ENCODE measurements at regions not wholly inside any gene's neighbourhood (a gene's known extent, or its start where the extent isn't known, plus 50 kb on each side); places are given as distances from the start of the nearest gene placed in this dataset.

GRCh38 chr1:57989877-57990276, 556.6 kb downstream of the OMA1 start:
- TF ChIP-seq POLR2A (IDR thresholded peaks at IDR 0.05; ENCODE audit: low read depth, low read length) (no peak), SUZ12 (IDR thresholded peaks at IDR 0.05; ENCODE audit: unreplicated experiment) (no peak), SP1 (IDR thresholded peaks at IDR 0.05; ENCODE audit: low read depth, low read length) (no peak), NR2C2 (IDR thresholded peaks at IDR 0.05; ENCODE audit: borderline replicate concordance, control insufficient read depth, insufficient read length, low read depth) (no peak), EGR1 (IDR thresholded peaks at IDR 0.05; ENCODE audit: borderline replicate concordance in 1 of 2, low read depth in 2 of 2, low read length in 2 of 2) (no peak)
- TF ChIP-seq, protein P1, sequence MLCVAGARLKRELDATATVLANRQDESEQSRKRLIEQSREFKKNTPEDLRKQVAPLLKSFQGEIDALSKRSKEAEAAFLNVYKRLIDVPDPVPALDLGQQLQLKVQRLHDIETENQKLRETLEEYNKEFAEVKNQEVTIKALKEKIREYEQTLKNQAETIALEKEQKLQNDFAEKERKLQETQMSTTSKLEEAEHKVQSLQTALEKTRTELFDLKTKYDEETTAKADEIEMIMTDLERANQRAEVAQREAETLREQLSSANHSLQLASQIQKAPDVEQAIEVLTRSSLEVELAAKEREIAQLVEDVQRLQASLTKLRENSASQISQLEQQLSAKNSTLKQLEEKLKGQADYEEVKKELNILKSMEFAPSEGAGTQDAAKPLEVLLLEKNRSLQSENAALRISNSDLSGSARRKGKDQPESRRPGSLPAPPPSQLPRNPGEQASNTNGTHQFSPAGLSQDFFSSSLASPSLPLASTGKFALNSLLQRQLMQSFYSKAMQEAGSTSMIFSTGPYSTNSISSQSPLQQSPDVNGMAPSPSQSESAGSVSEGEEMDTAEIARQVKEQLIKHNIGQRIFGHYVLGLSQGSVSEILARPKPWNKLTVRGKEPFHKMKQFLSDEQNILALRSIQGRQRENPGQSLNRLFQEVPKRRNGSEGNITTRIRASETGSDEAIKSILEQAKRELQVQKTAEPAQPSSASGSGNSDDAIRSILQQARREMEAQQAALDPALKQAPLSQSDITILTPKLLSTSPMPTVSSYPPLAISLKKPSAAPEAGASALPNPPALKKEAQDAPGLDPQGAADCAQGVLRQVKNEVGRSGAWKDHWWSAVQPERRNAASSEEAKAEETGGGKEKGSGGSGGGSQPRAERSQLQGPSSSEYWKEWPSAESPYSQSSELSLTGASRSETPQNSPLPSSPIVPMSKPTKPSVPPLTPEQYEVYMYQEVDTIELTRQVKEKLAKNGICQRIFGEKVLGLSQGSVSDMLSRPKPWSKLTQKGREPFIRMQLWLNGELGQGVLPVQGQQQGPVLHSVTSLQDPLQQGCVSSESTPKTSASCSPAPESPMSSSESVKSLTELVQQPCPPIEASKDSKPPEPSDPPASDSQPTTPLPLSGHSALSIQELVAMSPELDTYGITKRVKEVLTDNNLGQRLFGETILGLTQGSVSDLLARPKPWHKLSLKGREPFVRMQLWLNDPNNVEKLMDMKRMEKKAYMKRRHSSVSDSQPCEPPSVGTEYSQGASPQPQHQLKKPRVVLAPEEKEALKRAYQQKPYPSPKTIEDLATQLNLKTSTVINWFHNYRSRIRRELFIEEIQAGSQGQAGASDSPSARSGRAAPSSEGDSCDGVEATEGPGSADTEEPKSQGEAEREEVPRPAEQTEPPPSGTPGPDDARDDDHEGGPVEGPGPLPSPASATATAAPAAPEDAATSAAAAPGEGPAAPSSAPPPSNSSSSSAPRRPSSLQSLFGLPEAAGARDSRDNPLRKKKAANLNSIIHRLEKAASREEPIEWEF (IDR thresholded peaks at IDR 0.05; ENCODE audit: insufficient replicate concordance, low read depth, low read length): no peak

All from GM12878 (cell line).